Astrocyte (in vitro differentiated cells and primary cell): ENCODE measurements at regions not wholly inside any gene's neighbourhood (a gene's known extent, or its start where the extent isn't known, plus 50 kb on each side); places are given as distances from the start of the nearest gene placed in this dataset.
A peak's percentile ranks its signal among the peaks of the same experiment; 100 is the strongest.

ENCODE experiments used
- DNase-seq: peaks from one replicate; pipeline ENCODE4 v3.0.0-alpha.2; 2010; ENCODE audit warnings: low read depth
- FAIRE-seq: peaks from 2 replicates; lab custom pipeline; 2011; peaks lifted over from hg19 to GRCh38; lab: Jason Lieb, UNC
- H2AFZ ChIP-seq: 2 replicates; pipeline ENCODE4 v1.6.0; 2012; ENCODE audit warnings: low read depth, low read length, inconsistent platforms
- H3K27ac ChIP-seq: 2 replicates; pipeline ENCODE4 v1.5.1; 2011; ENCODE audit warnings: low read depth, low read length, inconsistent platforms
- H3K27me3 ChIP-seq: 2 replicates; pipeline ENCODE4 v1.6.0; 2011; ENCODE audit warnings: low read length, inconsistent platforms; ENCODE audit not compliant: insufficient read depth
- H3K36me3 ChIP-seq: 2 replicates; pipeline ENCODE4 v1.5.1; 2011; ENCODE audit warnings: low read length, inconsistent platforms; ENCODE audit not compliant: insufficient read depth
- H3K4me1 ChIP-seq: 2 replicates; pipeline ENCODE4 v1.5.1; 2011; ENCODE audit warnings: low read length, inconsistent platforms; ENCODE audit not compliant: insufficient read depth
- H3K4me2 ChIP-seq: 2 replicates; pipeline ENCODE4 v1.6.0; 2012; ENCODE audit warnings: low read length, inconsistent platforms
- H3K4me3 ChIP-seq: 2 replicates; pipeline ENCODE4 v1.5.1; 2011; ENCODE audit warnings: low read depth, mild to moderate bottlenecking, low read length, inconsistent platforms; ENCODE audit not compliant: insufficient read depth
- H3K79me2 ChIP-seq: 2 replicates; pipeline ENCODE4 v1.6.0; 2012; ENCODE audit warnings: mild to moderate bottlenecking, low read length, inconsistent platforms; ENCODE audit not compliant: insufficient read depth
- H3K9ac ChIP-seq: 2 replicates; pipeline ENCODE4 v1.6.0; 2012; ENCODE audit warnings: mild to moderate bottlenecking, low read length, inconsistent platforms
- H3K9me3 ChIP-seq: 2 replicates; pipeline ENCODE4 v1.5.1; 2012; ENCODE audit warnings: low read depth, mild to moderate bottlenecking, low read length, inconsistent platforms; ENCODE audit not compliant: insufficient read depth
- H4K20me1 ChIP-seq: 2 replicates; pipeline ENCODE4 v1.6.0; 2012; ENCODE audit warnings: low read length, inconsistent platforms; ENCODE audit not compliant: insufficient read depth
- H3K27ac Mint-ChIP-seq: one replicate; pipeline ENCODE4 v1.8.0; 2021; ENCODE audit warnings: mild to moderate bottlenecking, mixed read lengths; ENCODE audit not compliant: unreplicated experiment
- H3K27me3 Mint-ChIP-seq: one replicate; pipeline ENCODE4 v1.8.0; 2021; ENCODE audit warnings: low read depth, mixed read lengths; ENCODE audit not compliant: unreplicated experiment
- H3K36me3 Mint-ChIP-seq: one replicate; pipeline ENCODE4 v1.8.0; 2021; ENCODE audit warnings: low read depth, mixed read lengths; ENCODE audit not compliant: unreplicated experiment
- H3K4me1 Mint-ChIP-seq: one replicate; pipeline ENCODE4 v1.8.0; 2021; ENCODE audit warnings: low read depth, mixed read lengths; ENCODE audit not compliant: unreplicated experiment
- H3K4me3 Mint-ChIP-seq: one replicate; pipeline ENCODE4 v1.8.0; 2021; ENCODE audit warnings: mild to moderate bottlenecking, moderate library complexity, mixed read lengths; ENCODE audit not compliant: unreplicated experiment
- H3K9me3 Mint-ChIP-seq: one replicate; pipeline ENCODE4 v1.8.0; 2021; ENCODE audit warnings: mild to moderate bottlenecking, mixed read lengths; ENCODE audit not compliant: unreplicated experiment
- EZH2 ChIP-seq: IDR thresholded peaks from 2 replicates; pipeline ENCODE4 v1.6.1; 2012; ENCODE audit warnings: mild to moderate bottlenecking, low read length, inconsistent platforms; ENCODE audit not compliant: insufficient read depth
- TF ChIP-seq, protein P1 (sequence below): IDR thresholded peaks from 2 replicates; pipeline ENCODE4 v1.5.1; 2011; ENCODE audit warnings: low read depth, mild to moderate bottlenecking, inconsistent platforms, low read length, moderate library complexity; ENCODE audit not compliant: insufficient read depth

- DNase-seq, result peak; percentile 18
- no peak for FAIRE-seq
- Mint-ChIP-seq H3K27ac (no peak overlapping the region), H3K9me3 (no peaks in the 10 kb centered on the region), H3K4me3 (no peak overlapping the region), H3K36me3 (no peaks in the 10 kb centered on the region), H3K27me3 (no peaks in the 10 kb centered on the region), H3K4me1 (no peaks in the 10 kb centered on the region)
- H3K4me2 ChIP-seq, result no peak overlapping the region
- no peaks in the 10 kb centered on the region for H3K79me2 ChIP-seq
- no peaks in the 10 kb centered on the region for H3K36me3 ChIP-seq
- H3K4me3 ChIP-seq, result no peak overlapping the region
- TF ChIP-seq EZH2, result no peak
- TF ChIP-seq, protein P1, sequence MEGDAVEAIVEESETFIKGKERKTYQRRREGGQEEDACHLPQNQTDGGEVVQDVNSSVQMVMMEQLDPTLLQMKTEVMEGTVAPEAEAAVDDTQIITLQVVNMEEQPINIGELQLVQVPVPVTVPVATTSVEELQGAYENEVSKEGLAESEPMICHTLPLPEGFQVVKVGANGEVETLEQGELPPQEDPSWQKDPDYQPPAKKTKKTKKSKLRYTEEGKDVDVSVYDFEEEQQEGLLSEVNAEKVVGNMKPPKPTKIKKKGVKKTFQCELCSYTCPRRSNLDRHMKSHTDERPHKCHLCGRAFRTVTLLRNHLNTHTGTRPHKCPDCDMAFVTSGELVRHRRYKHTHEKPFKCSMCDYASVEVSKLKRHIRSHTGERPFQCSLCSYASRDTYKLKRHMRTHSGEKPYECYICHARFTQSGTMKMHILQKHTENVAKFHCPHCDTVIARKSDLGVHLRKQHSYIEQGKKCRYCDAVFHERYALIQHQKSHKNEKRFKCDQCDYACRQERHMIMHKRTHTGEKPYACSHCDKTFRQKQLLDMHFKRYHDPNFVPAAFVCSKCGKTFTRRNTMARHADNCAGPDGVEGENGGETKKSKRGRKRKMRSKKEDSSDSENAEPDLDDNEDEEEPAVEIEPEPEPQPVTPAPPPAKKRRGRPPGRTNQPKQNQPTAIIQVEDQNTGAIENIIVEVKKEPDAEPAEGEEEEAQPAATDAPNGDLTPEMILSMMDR, result no peak
- H3K9me3 ChIP-seq, result no peaks in the 10 kb centered on the region
- H3K27me3 ChIP-seq, result no peaks in the 10 kb centered on the region
- H3K4me1 ChIP-seq, result no peaks in the 10 kb centered on the region
- no peak overlapping the region for H2AFZ ChIP-seq
- no peak overlapping the region for H3K9ac ChIP-seq
- no peaks in the 10 kb centered on the region for H4K20me1 ChIP-seq
- H3K27ac ChIP-seq, result no peak overlapping the region
These were observed 114.8 kb upstream of the MAP9 start for GRCh38 chr4:155491336-155492120.

- H3K9me3 Mint-ChIP-seq, result no peaks in the 10 kb centered on the region
These were observed 112.5 kb upstream of the MAP9 start for GRCh38 chr4:155489271-155489670.

More at GRCh38 chr4:155489271-155489670, 112.5 kb upstream of the MAP9 start:
- no peak for FAIRE-seq
- no peaks in the 10 kb centered on the region for H3K27me3 ChIP-seq
- no peak overlapping the region for H3K27ac ChIP-seq
- H3K4me3 Mint-ChIP-seq, result no peak overlapping the region
- H3K36me3 ChIP-seq, result no peaks in the 10 kb centered on the region
- H3K4me1 Mint-ChIP-seq, result no peaks in the 10 kb centered on the region
- H3K79me2 ChIP-seq, result no peaks in the 10 kb centered on the region
- H3K36me3 Mint-ChIP-seq, result no peaks in the 10 kb centered on the region
- no peaks in the 10 kb centered on the region for H3K27me3 Mint-ChIP-seq
- H4K20me1 ChIP-seq, result no peaks in the 10 kb centered on the region
- no peaks in the 10 kb centered on the region for H3K9me3 ChIP-seq
- H3K4me3 ChIP-seq, result no peak overlapping the region
- no peak overlapping the region for H3K9ac ChIP-seq
- H2AFZ ChIP-seq, result no peak overlapping the region
- H3K27ac Mint-ChIP-seq, result no peak overlapping the region
- no peak overlapping the region for H3K4me2 ChIP-seq
- DNase-seq, result no peak
- H3K4me1 ChIP-seq, result no peaks in the 10 kb centered on the region
- TF ChIP-seq EZH2, result no peak
- TF ChIP-seq, protein P1, result no peak
